RKO (cell line): ENCODE measurements at regions not wholly inside any gene's neighbourhood (a gene's known extent, or its start where the extent isn't known, plus 50 kb on each side); places are given as distances from the start of the nearest gene placed in this dataset.

Source experiments
- DNase-seq: peaks from one replicate; pipeline ENCODE4 v3.0.0-alpha.2; 2016; ENCODE audit warnings: low spot score

GRCh38 chr4:161010227-161010626 is 1153.6 kb downstream of the FSTL5 start:
- no peak for DNase-seq
